Peyer's patch (tissue), 4 donors: ENCODE measurements at regions not wholly inside any gene's neighbourhood (a gene's known extent, or its start where the extent isn't known, plus 50 kb on each side); places are given as distances from the start of the nearest gene placed in this dataset.

Experiments used
- POLR2A ChIP-seq, 2 donors: fragments of 450-650 bp; IDR thresholded peaks; one replicate each; pipeline ENCODE4 v1.5.1; 2017; ENCODE audit warnings: antibody characterized with exemption in 2 of 2, mild to moderate bottlenecking in 2 of 2, moderate library complexity in 2 of 2
- TF ChIP-seq, protein P1 (sequence below), 6 experiments: fragments of 450-650 bp in 4 of 6; fragments of 200-600 bp in 2 of 6; sonication (generic) in 1 of 6; IDR thresholded peaks; one replicate each; pipeline ENCODE4 v1.5.1; 2017 to 2019; ENCODE audit warnings: antibody characterized with exemption in 6 of 6, mild to moderate bottlenecking in 3 of 6, moderate library complexity in 1 of 6

DNA sequence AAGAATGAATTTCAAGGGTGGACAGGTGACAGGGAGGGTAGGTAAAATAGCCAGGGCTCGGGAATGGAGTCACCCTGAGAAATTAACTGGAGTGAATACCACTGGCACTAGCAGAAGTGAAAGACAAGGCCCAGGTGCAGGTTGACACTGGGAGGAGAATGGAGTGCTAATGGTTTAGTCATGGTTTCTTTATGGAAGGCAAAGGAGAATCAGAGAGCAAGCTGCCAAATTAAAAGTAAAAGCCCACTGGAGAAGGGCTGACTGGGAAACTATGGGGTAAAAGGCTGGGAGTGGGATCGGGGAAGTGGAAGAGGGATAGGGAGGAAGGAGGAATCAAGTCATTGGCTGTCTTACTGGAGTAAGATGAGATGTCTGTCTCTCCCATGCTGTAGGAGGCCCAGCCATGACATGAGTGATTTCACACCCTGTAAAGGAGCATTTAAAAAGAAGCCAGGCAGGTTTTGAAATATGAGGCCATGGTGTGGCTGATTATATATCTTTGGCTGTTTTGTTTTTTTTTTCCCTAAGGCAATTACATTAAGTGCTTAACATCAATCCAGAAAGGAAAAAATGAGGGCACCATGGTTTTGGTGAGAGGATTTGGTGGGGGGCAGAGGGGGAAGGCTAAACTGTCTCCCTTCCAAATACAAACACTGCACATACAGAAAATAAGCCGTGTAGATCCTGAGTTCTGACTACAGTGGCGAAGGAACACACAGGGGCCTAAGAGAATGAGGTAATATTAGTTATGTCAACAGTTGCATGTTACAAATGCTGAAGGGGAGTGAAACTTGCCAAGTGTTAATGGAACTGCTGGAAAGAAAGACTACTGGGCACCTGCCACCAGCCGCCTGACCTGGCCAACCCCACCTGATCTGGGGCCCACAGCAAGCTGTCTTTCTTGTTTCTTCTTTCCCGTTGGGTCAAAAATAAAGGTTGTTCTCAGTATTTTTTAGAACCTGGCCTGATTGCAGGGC, 183.5 kb upstream of the TSC22D1 start:
- TF ChIP-seq, protein P1, sequence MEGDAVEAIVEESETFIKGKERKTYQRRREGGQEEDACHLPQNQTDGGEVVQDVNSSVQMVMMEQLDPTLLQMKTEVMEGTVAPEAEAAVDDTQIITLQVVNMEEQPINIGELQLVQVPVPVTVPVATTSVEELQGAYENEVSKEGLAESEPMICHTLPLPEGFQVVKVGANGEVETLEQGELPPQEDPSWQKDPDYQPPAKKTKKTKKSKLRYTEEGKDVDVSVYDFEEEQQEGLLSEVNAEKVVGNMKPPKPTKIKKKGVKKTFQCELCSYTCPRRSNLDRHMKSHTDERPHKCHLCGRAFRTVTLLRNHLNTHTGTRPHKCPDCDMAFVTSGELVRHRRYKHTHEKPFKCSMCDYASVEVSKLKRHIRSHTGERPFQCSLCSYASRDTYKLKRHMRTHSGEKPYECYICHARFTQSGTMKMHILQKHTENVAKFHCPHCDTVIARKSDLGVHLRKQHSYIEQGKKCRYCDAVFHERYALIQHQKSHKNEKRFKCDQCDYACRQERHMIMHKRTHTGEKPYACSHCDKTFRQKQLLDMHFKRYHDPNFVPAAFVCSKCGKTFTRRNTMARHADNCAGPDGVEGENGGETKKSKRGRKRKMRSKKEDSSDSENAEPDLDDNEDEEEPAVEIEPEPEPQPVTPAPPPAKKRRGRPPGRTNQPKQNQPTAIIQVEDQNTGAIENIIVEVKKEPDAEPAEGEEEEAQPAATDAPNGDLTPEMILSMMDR (IDR thresholded peaks at IDR 0.05) = no peak
- TF ChIP-seq POLR2A (IDR thresholded peaks at IDR 0.05) = no peak
